ENCODE measurements at regions not wholly inside any gene's neighbourhood (a gene's known extent, or its start where the extent isn't known, plus 50 kb on each side); places are given as distances from the start of the nearest gene placed in this dataset.

DNA sequence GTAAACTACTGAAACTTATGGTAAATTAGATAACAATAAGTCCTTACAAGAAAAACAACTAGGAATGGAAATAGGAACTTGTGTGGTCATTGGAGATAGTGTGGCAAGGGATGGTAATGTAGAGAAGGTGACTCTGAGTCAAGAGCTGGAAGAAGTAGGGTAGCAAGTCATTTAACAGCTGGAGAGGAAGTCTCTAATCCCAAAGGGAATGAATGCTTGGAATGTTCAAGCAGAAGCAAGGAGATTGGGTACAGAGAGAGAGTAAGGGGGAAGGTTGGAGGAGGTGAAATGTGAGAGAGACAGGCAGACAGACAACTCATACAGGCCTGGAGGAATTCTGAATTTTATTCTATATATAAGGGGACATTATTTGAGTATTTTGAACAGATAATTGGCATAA is 260.6 kb upstream of the MAD2L1 start:
- H3K9me1 ChIP-seq (ENCODE audit: control insufficient read depth, extremely low read depth, insufficient read depth, low read length): no peaks in the 10 kb centered on the region
- dilution Hi-C loops (cut with MboI; ENCODE audit: extremely low pct_ligation_motif_present, low sequenced_read_pairs): no loop called here
- H3K4me2 ChIP-seq (ENCODE audit: control insufficient read depth, extremely low read depth, insufficient read depth, low read depth, low read length): no peak overlapping the region
- H4K20me1 ChIP-seq (ENCODE audit: control insufficient read depth, extremely low read depth, insufficient read depth, low read length): no peaks in the 10 kb centered on the region
- H3K4me1 ChIP-seq (ENCODE audit: control insufficient read depth, extremely low read depth, insufficient read depth, low read length): no peaks in the 10 kb centered on the region
- no peak overlapping the region for H3K9ac ChIP-seq (ENCODE audit: control insufficient read depth, extremely low read depth, insufficient read depth, low read length)
- TF ChIP-seq, protein P1, sequence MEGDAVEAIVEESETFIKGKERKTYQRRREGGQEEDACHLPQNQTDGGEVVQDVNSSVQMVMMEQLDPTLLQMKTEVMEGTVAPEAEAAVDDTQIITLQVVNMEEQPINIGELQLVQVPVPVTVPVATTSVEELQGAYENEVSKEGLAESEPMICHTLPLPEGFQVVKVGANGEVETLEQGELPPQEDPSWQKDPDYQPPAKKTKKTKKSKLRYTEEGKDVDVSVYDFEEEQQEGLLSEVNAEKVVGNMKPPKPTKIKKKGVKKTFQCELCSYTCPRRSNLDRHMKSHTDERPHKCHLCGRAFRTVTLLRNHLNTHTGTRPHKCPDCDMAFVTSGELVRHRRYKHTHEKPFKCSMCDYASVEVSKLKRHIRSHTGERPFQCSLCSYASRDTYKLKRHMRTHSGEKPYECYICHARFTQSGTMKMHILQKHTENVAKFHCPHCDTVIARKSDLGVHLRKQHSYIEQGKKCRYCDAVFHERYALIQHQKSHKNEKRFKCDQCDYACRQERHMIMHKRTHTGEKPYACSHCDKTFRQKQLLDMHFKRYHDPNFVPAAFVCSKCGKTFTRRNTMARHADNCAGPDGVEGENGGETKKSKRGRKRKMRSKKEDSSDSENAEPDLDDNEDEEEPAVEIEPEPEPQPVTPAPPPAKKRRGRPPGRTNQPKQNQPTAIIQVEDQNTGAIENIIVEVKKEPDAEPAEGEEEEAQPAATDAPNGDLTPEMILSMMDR (optimal IDR thresholded peaks at IDR 0.05 in 1 of 3, IDR thresholded peaks at IDR 0.05 in 1 of 3, conservative IDR thresholded peaks at IDR 0.05 in 1 of 3; ENCODE audit: extremely low read depth in 1 of 3, insufficient read depth in 2 of 3, low read length in 3 of 3): no peak
- TF ChIP-seq EZH2 (IDR thresholded peaks at IDR 0.05; ENCODE audit: low read length): no peak
- H2AFZ ChIP-seq (ENCODE audit: control insufficient read depth, low read length): no peak overlapping the region
- FAIRE-seq (no peak), DNase-seq (ENCODE audit: low read depth, low spot score) (no peak)
- no peaks in the 10 kb centered on the region for H3K27me3 ChIP-seq (ENCODE audit: control insufficient read depth, extremely low read depth, insufficient read depth, low read length)
- H3K36me3 ChIP-seq (ENCODE audit: control insufficient read depth in 2 of 2, extremely low read depth in 1 of 2, insufficient read depth in 2 of 2, low read length in 2 of 2): no peaks in the 10 kb centered on the region
- no peak overlapping the region for H3K27ac ChIP-seq (ENCODE audit: control insufficient read depth, insufficient read depth, low read length)
- no peak overlapping the region for H3K4me3 ChIP-seq (ENCODE audit: control insufficient read depth in 2 of 3, extremely low read depth in 1 of 3, insufficient read depth in 2 of 3, low read depth in 1 of 3, low read length in 3 of 3)
- H3K79me2 ChIP-seq (ENCODE audit: control insufficient read depth, insufficient read depth, low read length): no peaks in the 10 kb centered on the region
- no peaks in the 10 kb centered on the region for H3K9me3 ChIP-seq (ENCODE audit: control insufficient read depth, low read depth, low read length)

DNA sequence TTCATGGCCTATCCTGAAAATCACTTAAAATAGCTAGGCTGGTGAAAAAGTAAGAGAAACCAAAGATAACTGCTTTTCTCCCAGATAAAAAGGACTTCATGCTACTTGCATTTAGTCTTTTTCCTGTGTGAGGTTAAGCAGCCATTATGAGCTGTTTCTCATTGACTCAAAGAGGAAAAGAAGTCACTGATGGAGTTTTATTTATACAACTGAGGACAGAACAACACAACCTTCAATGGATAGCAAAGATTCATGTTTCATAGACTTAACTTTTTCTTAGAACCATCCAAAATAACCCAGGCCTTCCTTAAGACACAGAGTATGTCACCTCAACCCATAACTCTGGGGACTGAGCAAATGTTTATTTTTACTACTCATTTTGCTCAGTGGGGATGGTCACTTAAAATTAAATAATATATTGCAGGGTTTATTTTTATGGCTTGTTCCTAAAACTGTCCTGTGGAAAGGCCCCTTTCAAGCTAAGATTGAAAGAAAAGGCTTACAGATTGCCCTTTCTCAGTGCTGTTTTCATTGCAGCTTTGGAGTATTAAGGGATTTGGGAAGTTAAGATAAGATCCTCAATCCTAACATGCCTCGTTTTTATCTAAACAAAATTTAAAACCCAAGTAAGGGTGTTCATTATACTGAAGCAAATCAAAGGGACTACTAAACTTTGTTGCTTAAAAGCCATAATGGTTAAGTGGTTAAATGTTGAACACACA is 252.6 kb upstream of the MAD2L1 start:
- DNase-seq (ENCODE audit: low read depth, low spot score): no peak
- H3K36me3 ChIP-seq (ENCODE audit: control insufficient read depth in 2 of 2, extremely low read depth in 1 of 2, insufficient read depth in 2 of 2, low read length in 2 of 2): no peaks in the 10 kb centered on the region

More for the DNA sequence above, 252.6 kb upstream of the MAD2L1 start:
- no peaks in the 10 kb centered on the region for H3K79me2 ChIP-seq (ENCODE audit: control insufficient read depth, insufficient read depth, low read length)
- H3K9ac ChIP-seq (ENCODE audit: control insufficient read depth, extremely low read depth, insufficient read depth, low read length): no peak overlapping the region
- no peaks in the 10 kb centered on the region for H3K4me1 ChIP-seq (ENCODE audit: control insufficient read depth, extremely low read depth, insufficient read depth, low read length)
- H3K27me3 ChIP-seq (ENCODE audit: control insufficient read depth, extremely low read depth, insufficient read depth, low read length): no peaks in the 10 kb centered on the region
- no peak overlapping the region for H3K4me3 ChIP-seq (ENCODE audit: control insufficient read depth in 2 of 3, extremely low read depth in 1 of 3, insufficient read depth in 2 of 3, low read depth in 1 of 3, low read length in 3 of 3)
- no peaks in the 10 kb centered on the region for H3K9me1 ChIP-seq (ENCODE audit: control insufficient read depth, extremely low read depth, insufficient read depth, low read length)
- no peaks in the 10 kb centered on the region for H3K9me3 ChIP-seq (ENCODE audit: control insufficient read depth, low read depth, low read length)
- no peaks in the 10 kb centered on the region for H4K20me1 ChIP-seq (ENCODE audit: control insufficient read depth, extremely low read depth, insufficient read depth, low read length)
- H3K27ac ChIP-seq (ENCODE audit: control insufficient read depth, insufficient read depth, low read length): no peak overlapping the region
- FAIRE-seq: no peak
- dilution Hi-C loops (cut with MboI; ENCODE audit: extremely low pct_ligation_motif_present, low sequenced_read_pairs): no loop called here
- TF ChIP-seq, protein P1 (optimal IDR thresholded peaks at IDR 0.05 in 1 of 3, IDR thresholded peaks at IDR 0.05 in 1 of 3, conservative IDR thresholded peaks at IDR 0.05 in 1 of 3; ENCODE audit: extremely low read depth in 1 of 3, insufficient read depth in 2 of 3, low read length in 3 of 3): no peak
- TF ChIP-seq EZH2 (IDR thresholded peaks at IDR 0.05; ENCODE audit: low read length): no peak
- no peak overlapping the region for H3K4me2 ChIP-seq (ENCODE audit: control insufficient read depth, extremely low read depth, insufficient read depth, low read depth, low read length)
- H2AFZ ChIP-seq (ENCODE audit: control insufficient read depth, low read length): no peak overlapping the region
